HEK293 (cell line): ENCODE measurements at regions not wholly inside any gene's neighbourhood (a gene's known extent, or its start where the extent isn't known, plus 50 kb on each side); places are given as distances from the start of the nearest gene placed in this dataset.

Source experiments
- CTCF ChIA-PET: fragments of 350-600 bp; formaldehyde crosslinking; extraction: SDS; loops from one replicate; lab custom pipeline; 2021; ENCODE audit warnings: antibody characterized with exemption; lab: Yijun Ruan, JAX
- POLR2A ChIA-PET: fragments of 300-600 bp; formaldehyde crosslinking; extraction: SDS; loops from one replicate; lab custom pipeline; 2020; ENCODE audit warnings: antibody characterized with exemption, inconsistent platforms; lab: Yijun Ruan, JAX
- H3K27ac ChIP-seq: fragments of 200-500 bp; sonication (Bioruptor generic); 2 replicates; pipeline ENCODE4 v1.5.1; 2014; ENCODE audit warnings: low read depth, low read length, control low read depth, inconsistent platforms; ENCODE audit errors: extremely low read depth
- H3K36me3 ChIP-seq, 2 experiments: fragments of 200-500 bp in 1 of 2; sonication (Bioruptor generic) in 1 of 2; 1 replicate in 1 of 2; 2 replicates in 1 of 2; pipeline ENCODE4 v1.5.1; 2014 to 2017; ENCODE audit warnings: inconsistent platforms in 2 of 2, low read length in 2 of 2; ENCODE audit not compliant: control insufficient read depth in 2 of 2, insufficient read depth in 1 of 2
- H3K4me1 ChIP-seq: fragments of 200-500 bp; sonication (Bioruptor generic); 2 replicates; pipeline ENCODE4 v1.5.1; 2014; ENCODE audit warnings: mild to moderate bottlenecking, low read length, inconsistent platforms; ENCODE audit not compliant: control insufficient read depth, insufficient read depth
- H3K4me3 ChIP-seq: 2 replicates; pipeline ENCODE4 v1.5.1; 2011; ENCODE audit warnings: low read depth, mild to moderate bottlenecking, control low read depth, low read length, moderate library complexity
- H3K9me3 ChIP-seq: fragments of 200-500 bp; sonication (Bioruptor generic); 2 replicates; pipeline ENCODE4 v1.5.1; 2014; ENCODE audit warnings: low read depth, low read length, inconsistent platforms; ENCODE audit not compliant: control insufficient read depth, insufficient read depth
- EGR2 ChIP-seq: fragments of 450-650 bp; formaldehyde crosslinking; IDR thresholded peaks from 2 replicates; pipeline ENCODE4 v1.5.1; 2016; ENCODE audit warnings: low read depth, missing biosample characterization, missing genetic modification characterization
- GFI1B ChIP-seq: fragments of 450-650 bp; formaldehyde crosslinking; IDR thresholded peaks from 2 replicates; pipeline ENCODE4 v1.5.1; 2016; ENCODE audit warnings: missing biosample characterization, missing genetic modification characterization
- HOXC10 ChIP-seq: sonication (generic); formaldehyde crosslinking; IDR thresholded peaks from 2 replicates; pipeline ENCODE4 v1.8.1; 2023; ENCODE audit warnings: mild to moderate bottlenecking, missing genetic modification reagents
- PATZ1 ChIP-seq: fragments of 450-650 bp; formaldehyde crosslinking; IDR thresholded peaks from 2 replicates; pipeline ENCODE4 v1.5.1; 2016; ENCODE audit warnings: missing biosample characterization, missing genetic modification characterization
- ZBTB44 ChIP-seq: fragments of 450-650 bp; IDR thresholded peaks from 2 replicates; pipeline ENCODE4 v1.5.1; 2018; ENCODE audit warnings: missing biosample characterization, mild to moderate bottlenecking, missing genetic modification characterization
- ZBTB48 ChIP-seq: fragments of 450-650 bp; formaldehyde crosslinking; IDR thresholded peaks from 2 replicates; pipeline ENCODE4 v1.5.1; 2016; ENCODE audit warnings: missing biosample characterization, missing genetic modification characterization
- ZNF132 ChIP-seq: fragments of 450-650 bp; formaldehyde crosslinking; IDR thresholded peaks from 2 replicates; pipeline ENCODE4 v1.5.1; 2017; ENCODE audit warnings: missing biosample characterization, missing genetic modification characterization, borderline replicate concordance
- ZNF140 ChIP-seq: fragments of 450-650 bp; formaldehyde crosslinking; IDR thresholded peaks from 2 replicates; pipeline ENCODE4 v1.5.1; 2016; ENCODE audit warnings: missing biosample characterization, missing genetic modification characterization
- ZNF266 ChIP-seq: fragments of 450-650 bp; formaldehyde crosslinking; IDR thresholded peaks from 2 replicates; pipeline ENCODE4 v1.5.1; 2016; ENCODE audit warnings: missing biosample characterization, missing genetic modification characterization, low read depth
- ZNF426 ChIP-seq: fragments of 450-650 bp; formaldehyde crosslinking; IDR thresholded peaks from 2 replicates; pipeline ENCODE4 v1.5.1; 2017; ENCODE audit warnings: missing biosample characterization, missing genetic modification characterization, mild to moderate bottlenecking, inconsistent platforms, moderate library complexity
- ZNF529 ChIP-seq: fragments of 450-650 bp; formaldehyde crosslinking; IDR thresholded peaks from 2 replicates; pipeline ENCODE4 v1.5.1; 2017; ENCODE audit warnings: missing genetic modification characterization, missing biosample characterization; ENCODE audit not compliant: insufficient replicate concordance
- ZNF544 ChIP-seq: fragments of 450-650 bp; formaldehyde crosslinking; IDR thresholded peaks from 2 replicates; pipeline ENCODE4 v1.5.0; 2017; ENCODE audit warnings: missing biosample characterization, missing genetic modification characterization
- ZNF549 ChIP-seq: fragments of 450-650 bp; IDR thresholded peaks from 2 replicates; pipeline ENCODE4 v1.5.1; 2018; ENCODE audit warnings: missing biosample characterization, missing genetic modification characterization, mild to moderate bottlenecking, inconsistent platforms, moderate library complexity
- ZNF560 ChIP-seq: fragments of 450-650 bp; formaldehyde crosslinking; IDR thresholded peaks from 2 replicates; pipeline ENCODE4 v1.5.1; 2017; ENCODE audit warnings: missing biosample characterization, missing genetic modification characterization, borderline replicate concordance
- ZNF561 ChIP-seq: fragments of 450-650 bp; IDR thresholded peaks from 2 replicates; pipeline ENCODE4 v1.5.1; 2018; ENCODE audit warnings: missing biosample characterization, missing genetic modification characterization, borderline replicate concordance
- ZNF626 ChIP-seq: fragments of 450-650 bp; sonication (Bioruptor Pico); formaldehyde crosslinking; IDR thresholded peaks from 2 replicates; pipeline ENCODE4 v1.5.1; 2018; ENCODE audit warnings: missing biosample characterization, missing genetic modification characterization, inconsistent platforms
- ZNF777 ChIP-seq: fragments of 450-650 bp; formaldehyde crosslinking; IDR thresholded peaks from 2 replicates; pipeline ENCODE4 v1.5.1; 2017; ENCODE audit warnings: missing biosample characterization, missing genetic modification characterization, borderline replicate concordance
- ZNF830 ChIP-seq: fragments of 450-650 bp; IDR thresholded peaks from 2 replicates; pipeline ENCODE4 v1.5.0; 2018; ENCODE audit warnings: missing biosample characterization, missing genetic modification characterization, low read depth, mild to moderate bottlenecking, moderate library complexity
- ZNF837 ChIP-seq: fragments of 450-650 bp; formaldehyde crosslinking; IDR thresholded peaks from 2 replicates; pipeline ENCODE4 v1.5.1; 2016; ENCODE audit warnings: missing biosample characterization, missing genetic modification characterization
- TF ChIP-seq, protein P1 (sequence below): fragments of 450-650 bp; formaldehyde crosslinking; IDR thresholded peaks from 2 replicates; pipeline ENCODE4 v1.5.1; 2016; ENCODE audit warnings: missing biosample characterization, missing genetic modification characterization, low read depth
- TF ChIP-seq, protein P2 (sequence below): fragments of 450-650 bp; formaldehyde crosslinking; IDR thresholded peaks from 2 replicates; pipeline ENCODE4 v1.5.1; 2016; ENCODE audit warnings: missing biosample characterization, missing genetic modification characterization
- TF ChIP-seq, protein P3 (sequence below): IDR thresholded peaks from 2 replicates; pipeline ENCODE4 v1.6.1; 2011; ENCODE audit warnings: mild to moderate bottlenecking, low read depth, low read length, borderline replicate concordance
- TF ChIP-seq, protein P4 (sequence below): fragments of 450-650 bp; formaldehyde crosslinking; IDR thresholded peaks from 2 replicates; pipeline ENCODE4 v1.5.1; 2016; ENCODE audit warnings: missing biosample characterization, missing genetic modification characterization, borderline replicate concordance

- ChIA-PET POLR2A (no interaction called here), CTCF (interaction anchor here (0.7 kb wide), 1 partner anchor 613 kb away, joined by 3 read pairs; no protein-coding TSS in a partner anchor)
- no peaks in the 10 kb centered on the region for H3K4me1 ChIP-seq
- no peak overlapping the region for H3K4me3 ChIP-seq
- no peak overlapping the region for H3K27ac ChIP-seq
- no peak for TF ChIP-seq ZNF140
- no peak for TF ChIP-seq ZNF132 (tag by site-specific recombination)
- TF ChIP-seq, protein P1, sequence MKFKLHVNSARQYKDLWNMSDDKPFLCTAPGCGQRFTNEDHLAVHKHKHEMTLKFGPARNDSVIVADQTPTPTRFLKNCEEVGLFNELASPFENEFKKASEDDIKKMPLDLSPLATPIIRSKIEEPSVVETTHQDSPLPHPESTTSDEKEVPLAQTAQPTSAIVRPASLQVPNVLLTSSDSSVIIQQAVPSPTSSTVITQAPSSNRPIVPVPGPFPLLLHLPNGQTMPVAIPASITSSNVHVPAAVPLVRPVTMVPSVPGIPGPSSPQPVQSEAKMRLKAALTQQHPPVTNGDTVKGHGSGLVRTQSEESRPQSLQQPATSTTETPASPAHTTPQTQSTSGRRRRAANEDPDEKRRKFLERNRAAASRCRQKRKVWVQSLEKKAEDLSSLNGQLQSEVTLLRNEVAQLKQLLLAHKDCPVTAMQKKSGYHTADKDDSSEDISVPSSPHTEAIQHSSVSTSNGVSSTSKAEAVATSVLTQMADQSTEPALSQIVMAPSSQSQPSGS (tag by site-specific recombination) = no peak
- no peak for TF ChIP-seq ZNF561
- no peak for TF ChIP-seq ZNF560
- no peak for TF ChIP-seq GFI1B (tag by site-specific recombination)
- no peak for TF ChIP-seq ZBTB44 (tag by site-specific recombination)
- TF ChIP-seq, protein P2, sequence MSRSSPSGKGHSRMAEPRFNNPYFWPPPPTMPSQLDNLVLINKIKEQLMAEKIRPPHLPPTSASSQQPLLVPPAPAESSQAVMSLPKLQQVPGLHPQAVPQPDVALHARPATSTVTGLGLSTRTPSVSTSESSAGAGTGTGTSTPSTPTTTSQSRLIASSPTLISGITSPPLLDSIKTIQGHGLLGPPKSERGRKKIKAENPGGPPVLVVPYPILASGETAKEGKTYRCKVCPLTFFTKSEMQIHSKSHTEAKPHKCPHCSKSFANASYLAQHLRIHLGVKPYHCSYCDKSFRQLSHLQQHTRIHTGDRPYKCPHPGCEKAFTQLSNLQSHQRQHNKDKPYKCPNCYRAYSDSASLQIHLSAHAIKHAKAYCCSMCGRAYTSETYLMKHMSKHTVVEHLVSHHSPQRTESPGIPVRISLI (tag by site-specific recombination) = no peak
- TF ChIP-seq HOXC10 (CRISPR knock-in tag) = no peak
- no peak for TF ChIP-seq ZNF837 (tag by site-specific recombination)
- no peaks in the 10 kb centered on the region for H3K9me3 ChIP-seq
- H3K36me3 ChIP-seq = no peaks in the 10 kb centered on the region
These were observed 90.2 kb upstream of the NUPR2 start for GRCh38 chr7:56206420-56206819.

- H3K27ac ChIP-seq = no peak overlapping the region
- ChIA-PET POLR2A (no interaction called here), CTCF (no interaction called here)
- H3K4me1 ChIP-seq = no peaks in the 10 kb centered on the region
- no peaks in the 10 kb centered on the region for H3K36me3 ChIP-seq
- H3K9me3 ChIP-seq = no peaks in the 10 kb centered on the region
- H3K4me3 ChIP-seq = no peak overlapping the region
- TF ChIP-seq ZNF549 (tag by site-specific recombination) (no peak), ZNF266 (tag by site-specific recombination) (no peak), ZNF544 (tag by site-specific recombination) (no peak), PATZ1 (tag by site-specific recombination) (no peak), ZNF777 (tag by site-specific recombination) (no peak), ZNF426 (tag by site-specific recombination) (no peak), ZBTB48 (no peak), EGR2 (tag by site-specific recombination) (no peak), ZNF830 (tag by site-specific recombination) (no peak), ZNF626 (tag by site-specific recombination) (no peak), ZNF529 (no peak)
- TF ChIP-seq, protein P3, sequence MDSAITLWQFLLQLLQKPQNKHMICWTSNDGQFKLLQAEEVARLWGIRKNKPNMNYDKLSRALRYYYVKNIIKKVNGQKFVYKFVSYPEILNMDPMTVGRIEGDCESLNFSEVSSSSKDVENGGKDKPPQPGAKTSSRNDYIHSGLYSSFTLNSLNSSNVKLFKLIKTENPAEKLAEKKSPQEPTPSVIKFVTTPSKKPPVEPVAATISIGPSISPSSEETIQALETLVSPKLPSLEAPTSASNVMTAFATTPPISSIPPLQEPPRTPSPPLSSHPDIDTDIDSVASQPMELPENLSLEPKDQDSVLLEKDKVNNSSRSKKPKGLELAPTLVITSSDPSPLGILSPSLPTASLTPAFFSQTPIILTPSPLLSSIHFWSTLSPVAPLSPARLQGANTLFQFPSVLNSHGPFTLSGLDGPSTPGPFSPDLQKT = no peak
- TF ChIP-seq, protein P4, sequence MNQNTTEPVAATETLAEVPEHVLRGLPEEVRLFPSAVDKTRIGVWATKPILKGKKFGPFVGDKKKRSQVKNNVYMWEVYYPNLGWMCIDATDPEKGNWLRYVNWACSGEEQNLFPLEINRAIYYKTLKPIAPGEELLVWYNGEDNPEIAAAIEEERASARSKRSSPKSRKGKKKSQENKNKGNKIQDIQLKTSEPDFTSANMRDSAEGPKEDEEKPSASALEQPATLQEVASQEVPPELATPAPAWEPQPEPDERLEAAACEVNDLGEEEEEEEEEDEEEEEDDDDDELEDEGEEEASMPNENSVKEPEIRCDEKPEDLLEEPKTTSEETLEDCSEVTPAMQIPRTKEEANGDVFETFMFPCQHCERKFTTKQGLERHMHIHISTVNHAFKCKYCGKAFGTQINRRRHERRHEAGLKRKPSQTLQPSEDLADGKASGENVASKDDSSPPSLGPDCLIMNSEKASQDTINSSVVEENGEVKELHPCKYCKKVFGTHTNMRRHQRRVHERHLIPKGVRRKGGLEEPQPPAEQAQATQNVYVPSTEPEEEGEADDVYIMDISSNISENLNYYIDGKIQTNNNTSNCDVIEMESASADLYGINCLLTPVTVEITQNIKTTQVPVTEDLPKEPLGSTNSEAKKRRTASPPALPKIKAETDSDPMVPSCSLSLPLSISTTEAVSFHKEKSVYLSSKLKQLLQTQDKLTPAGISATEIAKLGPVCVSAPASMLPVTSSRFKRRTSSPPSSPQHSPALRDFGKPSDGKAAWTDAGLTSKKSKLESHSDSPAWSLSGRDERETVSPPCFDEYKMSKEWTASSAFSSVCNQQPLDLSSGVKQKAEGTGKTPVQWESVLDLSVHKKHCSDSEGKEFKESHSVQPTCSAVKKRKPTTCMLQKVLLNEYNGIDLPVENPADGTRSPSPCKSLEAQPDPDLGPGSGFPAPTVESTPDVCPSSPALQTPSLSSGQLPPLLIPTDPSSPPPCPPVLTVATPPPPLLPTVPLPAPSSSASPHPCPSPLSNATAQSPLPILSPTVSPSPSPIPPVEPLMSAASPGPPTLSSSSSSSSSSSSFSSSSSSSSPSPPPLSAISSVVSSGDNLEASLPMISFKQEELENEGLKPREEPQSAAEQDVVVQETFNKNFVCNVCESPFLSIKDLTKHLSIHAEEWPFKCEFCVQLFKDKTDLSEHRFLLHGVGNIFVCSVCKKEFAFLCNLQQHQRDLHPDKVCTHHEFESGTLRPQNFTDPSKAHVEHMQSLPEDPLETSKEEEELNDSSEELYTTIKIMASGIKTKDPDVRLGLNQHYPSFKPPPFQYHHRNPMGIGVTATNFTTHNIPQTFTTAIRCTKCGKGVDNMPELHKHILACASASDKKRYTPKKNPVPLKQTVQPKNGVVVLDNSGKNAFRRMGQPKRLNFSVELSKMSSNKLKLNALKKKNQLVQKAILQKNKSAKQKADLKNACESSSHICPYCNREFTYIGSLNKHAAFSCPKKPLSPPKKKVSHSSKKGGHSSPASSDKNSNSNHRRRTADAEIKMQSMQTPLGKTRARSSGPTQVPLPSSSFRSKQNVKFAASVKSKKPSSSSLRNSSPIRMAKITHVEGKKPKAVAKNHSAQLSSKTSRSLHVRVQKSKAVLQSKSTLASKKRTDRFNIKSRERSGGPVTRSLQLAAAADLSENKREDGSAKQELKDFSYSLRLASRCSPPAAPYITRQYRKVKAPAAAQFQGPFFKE (tag by site-specific recombination) = no peak
These were observed 83.4 kb upstream of the NUPR2 start for GRCh38 chr7:56199639-56200038.
